ENCODE measurements at regions not wholly inside any gene's neighbourhood (a gene's known extent, or its start where the extent isn't known, plus 50 kb on each side); places are given as distances from the start of the nearest gene placed in this dataset.

- Histone ChIP-seq H3K4me1 (ENCODE audit: insufficient read depth, low read length) (peaks cover 22% of the 10 kb centered on the region), H3F3A (ENCODE audit: low read length, unreplicated experiment) (no peaks in the 10 kb centered on the region), H3K79me2 (ENCODE audit: low read length) (no peaks in the 10 kb centered on the region), H3K4me2 (ENCODE audit: low read length) (no peak overlapping the region), H2AFZ (ENCODE audit: low read length) (no peak overlapping the region), H3K9me3 (ENCODE audit: low read length) (no peaks in the 10 kb centered on the region), H3K27me3 (ENCODE audit: low read length) (no peaks in the 10 kb centered on the region), H3K36me3 (ENCODE audit: low read depth, low read length) (no peaks in the 10 kb centered on the region), H3K4me3 (ENCODE audit: low read length) (no peak overlapping the region), H3K27ac (ENCODE audit: low read length) (no peak overlapping the region), H4K20me1 (ENCODE audit: low read length) (no peaks in the 10 kb centered on the region), H3K9me2 (replicated peaks; ENCODE audit: low read length) (no peaks in the 10 kb centered on the region), H3K9ac (ENCODE audit: low read length) (no peak overlapping the region)
- TF ChIP-seq CTCF (conservative IDR thresholded peaks at IDR 0.05; ENCODE audit: low read depth, low read length), result no peak
- no peak for TF ChIP-seq EZH2phosphoT487 (IDR thresholded peaks at IDR 0.05; ENCODE audit: borderline replicate concordance, low read length)
- TF ChIP-seq EZH2 (IDR thresholded peaks at IDR 0.05; ENCODE audit: low read length, unreplicated experiment), result no peak
- no TSS peak for BruUV-seq (replicated peaks)
- ATAC-seq, result no peak
- DNase-seq, result peak; percentile 36
- intact Hi-C loops (cut with micrococcal nuclease), result no loop called here
- ChIA-PET POLR2A (ENCODE audit: unreplicated experiment) (no interaction called here), CTCF (no interaction called here)
Observed at GRCh38 chr20:57787990-57788781, 78.4 kb upstream of the PMEPA1 start.

GRCh38 chr20:57787151-57787989 is 77.6 kb upstream of the PMEPA1 start:
- CTCF ChIA-PET, result no interaction called here
- Histone ChIP-seq H3K4me3 (ENCODE audit: low read length) (no peak overlapping the region), H3K4me1 (ENCODE audit: insufficient read depth, low read length) (peaks cover 14% of the 10 kb centered on the region), H3K9me3 (ENCODE audit: low read length) (no peaks in the 10 kb centered on the region), H3K27ac (ENCODE audit: low read length) (no peak overlapping the region), H3K9ac (ENCODE audit: low read length) (no peak overlapping the region), H4K20me1 (ENCODE audit: low read length) (no peaks in the 10 kb centered on the region), H3K79me2 (ENCODE audit: low read length) (no peaks in the 10 kb centered on the region), H2AFZ (ENCODE audit: low read length) (no peak overlapping the region), H3F3A (ENCODE audit: low read length, unreplicated experiment) (no peaks in the 10 kb centered on the region), H3K4me2 (ENCODE audit: low read length) (no peak overlapping the region), H3K27me3 (ENCODE audit: low read length) (no peaks in the 10 kb centered on the region), H3K36me3 (ENCODE audit: low read depth, low read length) (no peaks in the 10 kb centered on the region), H3K9me2 (replicated peaks; ENCODE audit: low read length) (no peaks in the 10 kb centered on the region)
- POLR2A ChIA-PET (ENCODE audit: unreplicated experiment), result no interaction called here
- DNase-seq (no peak), ATAC-seq (no peak)
- intact Hi-C loops (cut with micrococcal nuclease), result no loop called here
- no TSS peak for BruUV-seq (replicated peaks)
- TF ChIP-seq EZH2phosphoT487 (IDR thresholded peaks at IDR 0.05; ENCODE audit: borderline replicate concordance, low read length) (no peak), EZH2 (IDR thresholded peaks at IDR 0.05; ENCODE audit: low read length, unreplicated experiment) (no peak), CTCF (conservative IDR thresholded peaks at IDR 0.05; ENCODE audit: low read depth, low read length) (no peak)
